ENCODE measurements at regions not wholly inside any gene's neighbourhood (a gene's known extent, or its start where the extent isn't known, plus 50 kb on each side); places are given as distances from the start of the nearest gene placed in this dataset.

DNA sequence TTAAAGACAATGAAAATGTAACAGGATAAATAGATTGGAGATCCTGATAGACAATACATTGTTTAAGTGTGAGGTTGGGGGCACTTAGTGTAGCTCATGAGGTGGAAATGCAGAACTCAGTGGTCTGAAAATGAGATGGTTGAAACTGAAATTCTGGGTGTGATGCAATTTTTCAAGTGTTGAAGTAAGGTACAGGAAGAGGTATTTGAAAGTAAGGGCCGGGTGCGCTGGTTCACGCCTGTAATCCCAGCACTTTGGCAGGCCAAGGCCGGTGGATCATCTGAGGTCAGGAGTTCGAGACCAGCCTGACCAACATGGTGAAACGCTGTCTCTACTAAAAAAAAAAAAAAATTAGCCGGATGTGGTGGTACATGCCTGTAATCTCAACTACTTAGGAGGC is 113.0 kb downstream of the UFM1 start:
- TF ChIP-seq, protein P1, sequence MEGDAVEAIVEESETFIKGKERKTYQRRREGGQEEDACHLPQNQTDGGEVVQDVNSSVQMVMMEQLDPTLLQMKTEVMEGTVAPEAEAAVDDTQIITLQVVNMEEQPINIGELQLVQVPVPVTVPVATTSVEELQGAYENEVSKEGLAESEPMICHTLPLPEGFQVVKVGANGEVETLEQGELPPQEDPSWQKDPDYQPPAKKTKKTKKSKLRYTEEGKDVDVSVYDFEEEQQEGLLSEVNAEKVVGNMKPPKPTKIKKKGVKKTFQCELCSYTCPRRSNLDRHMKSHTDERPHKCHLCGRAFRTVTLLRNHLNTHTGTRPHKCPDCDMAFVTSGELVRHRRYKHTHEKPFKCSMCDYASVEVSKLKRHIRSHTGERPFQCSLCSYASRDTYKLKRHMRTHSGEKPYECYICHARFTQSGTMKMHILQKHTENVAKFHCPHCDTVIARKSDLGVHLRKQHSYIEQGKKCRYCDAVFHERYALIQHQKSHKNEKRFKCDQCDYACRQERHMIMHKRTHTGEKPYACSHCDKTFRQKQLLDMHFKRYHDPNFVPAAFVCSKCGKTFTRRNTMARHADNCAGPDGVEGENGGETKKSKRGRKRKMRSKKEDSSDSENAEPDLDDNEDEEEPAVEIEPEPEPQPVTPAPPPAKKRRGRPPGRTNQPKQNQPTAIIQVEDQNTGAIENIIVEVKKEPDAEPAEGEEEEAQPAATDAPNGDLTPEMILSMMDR (IDR thresholded peaks at IDR 0.05): no peak
- TF ChIP-seq POLR2A (IDR thresholded peaks at IDR 0.05) (no peak), POLR2AphosphoS5 (IDR thresholded peaks at IDR 0.05) (no peak)
